Mucosa of descending colon (tissue), 3 donors: ENCODE measurements at regions not wholly inside any gene's neighbourhood (a gene's known extent, or its start where the extent isn't known, plus 50 kb on each side); places are given as distances from the start of the nearest gene placed in this dataset.

Source experiments
- ATAC-seq: fragments of 200-7000 bp; cut with Tn5 transposase; one replicate; pipeline ENCODE4 v1.9.1; 2020; ENCODE audit warnings: mild to moderate bottlenecking, moderate library complexity
- DNase-seq, 3 donors: peaks; one replicate each; pipeline ENCODE4 v3.0.0-alpha.2; 2020
- H3K36me3 ChIP-seq: fragments of 200-600 bp; one replicate; pipeline ENCODE4 v1.8.0; 2021; ENCODE audit warnings: low read depth, mild to moderate bottlenecking
- H3K4me1 ChIP-seq: fragments of 200-600 bp; one replicate; pipeline ENCODE4 v1.8.0; 2021; ENCODE audit warnings: low read depth, mild to moderate bottlenecking
- H3K4me3 ChIP-seq: fragments of 200-600 bp; one replicate; pipeline ENCODE4 v1.8.0; 2021; ENCODE audit warnings: mild to moderate bottlenecking
- H3K9me3 ChIP-seq: fragments of 200-600 bp; one replicate; pipeline ENCODE4 v1.8.0; 2021; ENCODE audit warnings: mild to moderate bottlenecking
- intact Hi-C, 2 donors: fragments of 100-400 bp; cut with DNase I in 1 of 2; cut with micrococcal nuclease in 1 of 2; formaldehyde crosslinking; loops; one replicate each; pipeline versions ENCODE4 v1.11.0 to v1.11.1; 2022; cut with DNase I, micrococcal nuclease
- TF ChIP-seq, protein P1 (sequence below): fragments of 200-600 bp; IDR thresholded peaks from one replicate; pipeline ENCODE4 v1.8.0; 2022; ENCODE audit warnings: antibody characterized with exemption, mild to moderate bottlenecking
- donor health status: DM: no; HTN: no; CAD: no; lungs with moderate emphysema.
- donor health status: DM: no; HTN: no; CAD: no.
- donor health status: DM: no; HTN: yes; CAD: no.

DNA sequence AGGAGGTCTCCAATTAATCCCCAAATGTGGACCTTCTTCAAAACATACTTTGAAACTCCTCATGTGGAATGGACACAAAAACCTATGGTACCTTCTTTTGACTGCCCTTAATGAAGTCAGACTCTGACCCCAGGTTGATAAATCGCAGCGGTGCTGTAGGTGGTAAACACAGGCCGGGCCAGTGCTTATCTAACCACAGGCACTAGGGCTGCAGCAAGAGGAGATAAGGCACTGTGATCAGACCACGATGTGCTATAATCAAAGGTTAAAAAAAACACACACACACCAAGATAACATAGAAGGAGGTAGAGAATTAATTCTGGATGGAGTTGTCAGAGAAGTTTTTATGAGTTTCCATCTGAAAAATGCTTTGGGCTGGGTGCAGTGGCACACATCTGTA lies 52.3 kb upstream of the SIPA1L2 start:
- intact Hi-C loops, result no loop called here
- peak; percentile 74 to 79 (median 75) for DNase-seq
- TF ChIP-seq, protein P1, sequence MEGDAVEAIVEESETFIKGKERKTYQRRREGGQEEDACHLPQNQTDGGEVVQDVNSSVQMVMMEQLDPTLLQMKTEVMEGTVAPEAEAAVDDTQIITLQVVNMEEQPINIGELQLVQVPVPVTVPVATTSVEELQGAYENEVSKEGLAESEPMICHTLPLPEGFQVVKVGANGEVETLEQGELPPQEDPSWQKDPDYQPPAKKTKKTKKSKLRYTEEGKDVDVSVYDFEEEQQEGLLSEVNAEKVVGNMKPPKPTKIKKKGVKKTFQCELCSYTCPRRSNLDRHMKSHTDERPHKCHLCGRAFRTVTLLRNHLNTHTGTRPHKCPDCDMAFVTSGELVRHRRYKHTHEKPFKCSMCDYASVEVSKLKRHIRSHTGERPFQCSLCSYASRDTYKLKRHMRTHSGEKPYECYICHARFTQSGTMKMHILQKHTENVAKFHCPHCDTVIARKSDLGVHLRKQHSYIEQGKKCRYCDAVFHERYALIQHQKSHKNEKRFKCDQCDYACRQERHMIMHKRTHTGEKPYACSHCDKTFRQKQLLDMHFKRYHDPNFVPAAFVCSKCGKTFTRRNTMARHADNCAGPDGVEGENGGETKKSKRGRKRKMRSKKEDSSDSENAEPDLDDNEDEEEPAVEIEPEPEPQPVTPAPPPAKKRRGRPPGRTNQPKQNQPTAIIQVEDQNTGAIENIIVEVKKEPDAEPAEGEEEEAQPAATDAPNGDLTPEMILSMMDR, result no peak
- Histone ChIP-seq H3K9me3 (no peaks in the 10 kb centered on the region), H3K36me3 (no peaks in the 10 kb centered on the region), H3K4me3 (no peak overlapping the region), H3K4me1 (peaks cover 11% of the 10 kb centered on the region)
- ATAC-seq, result peak; percentile 85

DNA sequence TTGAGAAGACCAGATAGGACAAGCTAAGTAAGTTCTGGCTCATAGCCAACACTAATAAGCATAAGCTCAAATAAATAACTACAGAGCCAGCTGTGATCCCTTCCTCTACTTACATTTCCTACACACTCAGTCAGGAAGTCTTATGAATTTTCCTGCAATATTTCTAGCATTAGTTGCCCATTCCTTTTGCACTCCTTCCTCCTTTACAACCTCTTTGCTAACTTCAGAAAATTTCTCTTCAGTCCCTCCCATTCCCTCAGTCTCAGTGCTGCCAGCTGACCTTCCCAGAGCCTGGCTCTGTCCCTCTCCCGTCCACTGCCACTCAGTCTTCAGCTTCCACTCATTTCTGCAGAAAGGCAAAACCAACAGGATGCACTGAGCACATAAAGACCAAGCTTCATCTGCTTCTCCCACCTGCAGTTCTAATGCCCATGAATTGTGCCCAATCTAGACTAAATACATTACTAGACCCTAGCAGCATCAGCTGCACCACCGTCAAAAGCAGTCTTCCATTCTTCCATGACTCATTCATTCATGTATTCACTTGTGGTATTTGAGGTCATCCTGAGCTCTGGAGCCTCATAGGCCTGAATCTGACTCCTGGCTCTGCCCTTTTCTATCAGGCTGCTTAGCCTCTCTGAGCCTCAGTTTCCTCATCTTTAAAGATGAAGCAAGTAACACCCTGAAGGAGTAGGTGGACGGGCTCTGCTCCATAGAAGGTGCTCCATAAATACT lies 54.6 kb upstream of the SIPA1L2 start:
- Histone ChIP-seq H3K36me3 (no peaks in the 10 kb centered on the region), H3K4me1 (peaks cover 9% of the 10 kb centered on the region), H3K9me3 (no peaks in the 10 kb centered on the region), H3K4me3 (no peak overlapping the region)
- intact Hi-C loops, result no loop called here
- TF ChIP-seq, protein P1, result no peak
- DNase-seq (no peak), ATAC-seq (no peak)

DNA sequence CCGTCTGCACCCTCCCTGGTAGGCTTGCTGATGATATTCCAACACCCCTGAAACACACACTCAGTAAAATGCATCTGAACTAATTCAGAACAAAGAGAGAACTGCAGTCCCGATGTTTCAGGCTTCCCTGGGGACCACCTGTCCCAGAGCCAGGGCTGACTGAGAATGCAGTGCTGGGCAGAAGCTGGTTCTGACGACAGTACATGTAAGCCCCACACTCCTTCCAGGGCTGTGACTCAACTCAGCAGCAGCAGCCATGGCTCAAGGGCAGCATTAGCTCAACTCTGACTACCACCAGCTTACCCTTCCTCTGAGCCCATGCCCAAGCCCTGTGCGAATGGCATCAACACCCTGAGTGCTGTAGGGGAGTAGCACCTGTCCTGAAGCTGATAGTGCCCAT lies 56.4 kb upstream of the SIPA1L2 start:
- H3K9me3 ChIP-seq, result no peaks in the 10 kb centered on the region
- ATAC-seq (no peak), DNase-seq (no peak)
- H3K4me1 ChIP-seq, result peaks cover 10% of the 10 kb centered on the region
- H3K36me3 ChIP-seq, result no peaks in the 10 kb centered on the region
- TF ChIP-seq, protein P1, result no peak
- H3K4me3 ChIP-seq, result no peak overlapping the region
- intact Hi-C loops, result no loop called here

DNA sequence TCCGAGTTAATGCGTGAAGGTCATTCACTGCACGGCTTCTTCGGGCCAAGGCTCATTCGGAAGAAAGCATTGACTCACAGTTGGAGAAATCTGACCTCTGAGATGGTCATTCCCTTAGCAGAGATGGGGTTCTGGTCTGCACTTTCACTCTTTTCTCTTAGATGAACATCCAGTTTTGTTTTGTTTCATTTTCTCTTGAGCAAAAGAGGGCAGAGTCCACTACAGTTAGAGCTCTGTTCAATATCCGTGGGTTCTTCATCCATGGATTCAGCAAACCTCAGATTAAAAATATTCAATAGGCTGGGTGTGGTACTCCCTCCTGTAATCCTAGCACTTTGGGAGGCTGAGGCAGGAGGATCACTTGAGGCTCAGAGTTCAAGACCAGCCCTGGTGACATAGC lies 57.4 kb upstream of the SIPA1L2 start:
- DNase-seq (no peak), ATAC-seq (no peak)

DNA sequence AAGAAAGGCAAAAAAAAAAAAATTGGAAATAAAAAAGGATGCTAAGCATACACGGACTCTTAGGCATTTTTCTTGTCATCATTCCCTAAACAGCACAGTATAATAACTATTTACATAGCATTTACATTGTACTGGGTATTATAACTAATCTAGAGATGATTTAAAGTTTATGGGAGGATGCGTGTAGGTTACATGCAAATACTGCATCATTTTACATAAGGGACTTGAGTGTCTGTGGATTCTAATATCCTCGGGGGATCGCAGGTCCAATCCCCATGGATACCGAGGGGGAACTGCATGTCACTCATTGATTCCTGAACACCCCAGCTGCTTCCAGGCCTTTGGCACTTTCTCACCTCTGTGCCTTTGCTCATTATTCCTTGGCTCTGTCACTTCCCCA lies 57.8 kb upstream of the SIPA1L2 start:
- peaks cover 5% of the 10 kb centered on the region for H3K4me1 ChIP-seq
- no peaks in the 10 kb centered on the region for H3K36me3 ChIP-seq
- DNase-seq (no peak), ATAC-seq (no peak)
- H3K9me3 ChIP-seq, result no peaks in the 10 kb centered on the region
- intact Hi-C loops, result no loop called here
- TF ChIP-seq, protein P1, result no peak
- no peak overlapping the region for H3K4me3 ChIP-seq

More for the DNA sequence above, 57.4 kb upstream of the SIPA1L2 start:
- Histone ChIP-seq H3K4me1 (peaks cover 5% of the 10 kb centered on the region), H3K36me3 (no peaks in the 10 kb centered on the region), H3K4me3 (no peak overlapping the region), H3K9me3 (no peaks in the 10 kb centered on the region)
- TF ChIP-seq, protein P1, result no peak
- intact Hi-C loops, result no loop called here
